Ishikawa (cell line): ENCODE measurements at regions not wholly inside any gene's neighbourhood (a gene's known extent, or its start where the extent isn't known, plus 50 kb on each side); places are given as distances from the start of the nearest gene placed in this dataset.

Experiments used
- CEBPB ChIP-seq: IDR thresholded peaks from 2 replicates; pipeline ENCODE4 v1.6.1; 2012
- CREB1 ChIP-seq: IDR thresholded peaks from 2 replicates; pipeline ENCODE4 v1.6.1; 2012; ENCODE audit warnings: low read depth
- EGR1 ChIP-seq: IDR thresholded peaks from 2 replicates; pipeline ENCODE4 v1.6.1; 2012
- EP300 ChIP-seq: IDR thresholded peaks from 2 replicates; pipeline ENCODE4 v1.6.1; 2012; ENCODE audit warnings: borderline replicate concordance
- FOXM1 ChIP-seq: IDR thresholded peaks from 2 replicates; pipeline ENCODE4 v1.6.1; 2012; ENCODE audit warnings: low read depth, borderline replicate concordance
- NFIC ChIP-seq: IDR thresholded peaks from 2 replicates; pipeline ENCODE4 v1.6.1; 2012
- RAD21 ChIP-seq: IDR thresholded peaks from 2 replicates; pipeline ENCODE4 v1.6.1; 2012; ENCODE audit warnings: low read depth
- TAF1 ChIP-seq: IDR thresholded peaks from 2 replicates; pipeline ENCODE4 v1.6.1; 2012; ENCODE audit warnings: low read depth, mild to moderate bottlenecking
- TCF12 ChIP-seq: IDR thresholded peaks from 2 replicates; pipeline ENCODE4 v1.6.1; 2012; ENCODE audit warnings: low read depth
- TEAD4 ChIP-seq: IDR thresholded peaks from 2 replicates; pipeline ENCODE4 v1.6.1; 2012
- YY1 ChIP-seq: IDR thresholded peaks from 2 replicates; pipeline ENCODE4 v1.6.1; 2012; ENCODE audit warnings: low read depth
- ZBTB7A ChIP-seq: IDR thresholded peaks from 2 replicates; pipeline ENCODE4 v1.6.1; 2012; ENCODE audit warnings: low read depth
- TF ChIP-seq, protein P1 (sequence below): IDR thresholded peaks from 2 replicates; pipeline ENCODE4 v1.6.1; 2012
- TF ChIP-seq, protein P2 (sequence below): IDR thresholded peaks from 2 replicates; pipeline ENCODE4 v1.6.1; 2012
- TF ChIP-seq, protein P3 (sequence below): IDR thresholded peaks from 2 replicates; pipeline ENCODE4 v1.6.1; 2012; ENCODE audit warnings: low read depth, mild to moderate bottlenecking

DNA sequence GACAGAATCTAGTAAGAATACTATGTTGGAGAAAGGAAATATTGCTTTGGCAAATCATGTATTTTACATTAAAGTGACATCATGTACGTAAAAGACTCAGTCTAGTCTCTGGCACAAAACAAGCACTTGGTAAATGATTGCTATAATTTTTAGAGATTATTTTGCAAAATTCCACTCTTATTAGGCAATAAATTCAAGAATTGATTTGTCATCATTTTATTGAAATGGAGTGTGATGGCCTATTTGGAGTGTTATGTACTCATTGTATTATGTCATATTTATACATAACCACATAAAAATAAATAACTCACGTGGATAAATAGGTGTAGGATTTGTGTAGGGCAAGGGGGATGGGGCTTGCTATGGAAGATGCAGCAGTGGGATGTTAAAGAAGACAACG lies 70.0 kb upstream of the FYN start:
- TF ChIP-seq YY1 (no peak), CREB1 (no peak), RAD21 (no peak), TEAD4 (no peak), TAF1 (no peak), NFIC (no peak), CEBPB (no peak)
- TF ChIP-seq, protein P1, sequence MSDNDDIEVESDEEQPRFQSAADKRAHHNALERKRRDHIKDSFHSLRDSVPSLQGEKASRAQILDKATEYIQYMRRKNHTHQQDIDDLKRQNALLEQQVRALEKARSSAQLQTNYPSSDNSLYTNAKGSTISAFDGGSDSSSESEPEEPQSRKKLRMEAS = no peak
- TF ChIP-seq, protein P2, sequence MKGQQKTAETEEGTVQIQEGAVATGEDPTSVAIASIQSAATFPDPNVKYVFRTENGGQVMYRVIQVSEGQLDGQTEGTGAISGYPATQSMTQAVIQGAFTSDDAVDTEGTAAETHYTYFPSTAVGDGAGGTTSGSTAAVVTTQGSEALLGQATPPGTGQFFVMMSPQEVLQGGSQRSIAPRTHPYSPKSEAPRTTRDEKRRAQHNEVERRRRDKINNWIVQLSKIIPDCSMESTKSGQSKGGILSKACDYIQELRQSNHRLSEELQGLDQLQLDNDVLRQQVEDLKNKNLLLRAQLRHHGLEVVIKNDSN = no peak

DNA sequence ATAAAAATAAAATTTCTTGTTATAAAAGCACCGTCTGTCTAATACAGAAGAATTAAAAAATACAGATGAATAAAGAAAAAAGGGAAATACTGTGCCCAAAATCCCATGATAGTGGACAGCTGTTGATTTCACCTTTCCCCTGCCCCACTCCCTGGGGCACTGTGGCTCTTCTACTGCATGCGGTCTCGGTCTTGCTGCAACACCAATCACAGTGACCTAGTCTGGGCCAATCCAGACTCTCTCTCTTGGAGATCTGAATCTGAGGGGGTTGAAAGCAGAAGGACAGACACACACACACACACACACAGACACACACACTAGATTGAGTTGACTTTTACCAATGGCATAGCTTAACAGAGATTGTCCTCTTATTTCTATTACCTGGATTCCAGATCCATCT lies 70.5 kb upstream of the FYN start:
- TF ChIP-seq, protein P3, sequence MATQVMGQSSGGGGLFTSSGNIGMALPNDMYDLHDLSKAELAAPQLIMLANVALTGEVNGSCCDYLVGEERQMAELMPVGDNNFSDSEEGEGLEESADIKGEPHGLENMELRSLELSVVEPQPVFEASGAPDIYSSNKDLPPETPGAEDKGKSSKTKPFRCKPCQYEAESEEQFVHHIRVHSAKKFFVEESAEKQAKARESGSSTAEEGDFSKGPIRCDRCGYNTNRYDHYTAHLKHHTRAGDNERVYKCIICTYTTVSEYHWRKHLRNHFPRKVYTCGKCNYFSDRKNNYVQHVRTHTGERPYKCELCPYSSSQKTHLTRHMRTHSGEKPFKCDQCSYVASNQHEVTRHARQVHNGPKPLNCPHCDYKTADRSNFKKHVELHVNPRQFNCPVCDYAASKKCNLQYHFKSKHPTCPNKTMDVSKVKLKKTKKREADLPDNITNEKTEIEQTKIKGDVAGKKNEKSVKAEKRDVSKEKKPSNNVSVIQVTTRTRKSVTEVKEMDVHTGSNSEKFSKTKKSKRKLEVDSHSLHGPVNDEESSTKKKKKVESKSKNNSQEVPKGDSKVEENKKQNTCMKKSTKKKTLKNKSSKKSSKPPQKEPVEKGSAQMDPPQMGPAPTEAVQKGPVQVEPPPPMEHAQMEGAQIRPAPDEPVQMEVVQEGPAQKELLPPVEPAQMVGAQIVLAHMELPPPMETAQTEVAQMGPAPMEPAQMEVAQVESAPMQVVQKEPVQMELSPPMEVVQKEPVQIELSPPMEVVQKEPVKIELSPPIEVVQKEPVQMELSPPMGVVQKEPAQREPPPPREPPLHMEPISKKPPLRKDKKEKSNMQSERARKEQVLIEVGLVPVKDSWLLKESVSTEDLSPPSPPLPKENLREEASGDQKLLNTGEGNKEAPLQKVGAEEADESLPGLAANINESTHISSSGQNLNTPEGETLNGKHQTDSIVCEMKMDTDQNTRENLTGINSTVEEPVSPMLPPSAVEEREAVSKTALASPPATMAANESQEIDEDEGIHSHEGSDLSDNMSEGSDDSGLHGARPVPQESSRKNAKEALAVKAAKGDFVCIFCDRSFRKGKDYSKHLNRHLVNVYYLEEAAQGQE = no peak
- TF ChIP-seq EGR1 (no peak), EP300 (no peak), FOXM1 (no peak), CEBPB (no peak)
- TF ChIP-seq, protein P1 = no peak

DNA sequence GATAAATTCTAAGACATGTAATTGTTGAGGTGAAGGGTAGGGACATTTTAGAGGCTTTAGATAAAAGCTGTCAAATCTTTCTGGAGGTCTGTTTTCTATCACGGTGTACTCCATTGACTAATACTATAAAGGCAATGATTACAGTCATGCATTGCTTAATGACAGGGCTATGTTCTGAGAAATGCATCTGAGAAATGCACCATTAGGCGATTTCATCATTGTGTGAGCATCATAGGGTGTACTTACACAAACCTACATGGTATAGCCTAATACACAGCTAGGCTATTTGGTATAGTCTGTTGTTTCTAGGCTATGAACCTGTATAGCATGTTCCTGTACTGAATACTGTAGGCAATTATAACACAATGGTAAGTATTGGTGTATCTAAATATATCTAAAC lies 71.3 kb upstream of the FYN start:
- TF ChIP-seq ZBTB7A = no peak
- TF ChIP-seq YY1 = no peak
- TF ChIP-seq NFIC = no peak
- no peak for TF ChIP-seq CEBPB
- TF ChIP-seq CREB1 = no peak
- TF ChIP-seq, protein P2 = no peak
- TF ChIP-seq, protein P3 = no peak
- TF ChIP-seq EP300 = no peak
- TF ChIP-seq FOXM1 = no peak
- TF ChIP-seq, protein P1 = no peak
- TF ChIP-seq TCF12 = no peak
- TF ChIP-seq TAF1 = no peak
- no peak for TF ChIP-seq RAD21

DNA sequence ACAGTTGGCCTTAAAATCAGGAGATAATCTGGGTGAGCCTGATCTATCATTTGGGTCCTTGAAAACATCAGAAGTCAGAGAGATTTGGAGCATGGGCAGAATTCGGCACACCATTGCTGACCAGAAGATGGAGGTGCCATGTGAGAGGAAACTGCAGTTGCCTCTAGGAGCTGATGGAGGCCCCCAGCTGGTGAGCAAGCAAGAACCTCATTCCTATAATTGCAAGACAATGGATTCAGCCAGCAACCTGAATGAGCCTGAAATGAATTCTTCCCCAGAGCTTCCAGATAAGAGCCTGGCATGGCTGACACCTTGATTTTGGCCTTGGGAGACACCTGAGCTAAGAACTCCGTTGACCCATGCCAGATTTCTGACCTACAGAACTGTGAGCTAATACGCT lies 76.3 kb upstream of the FYN start:
- no peak for TF ChIP-seq EGR1
- TF ChIP-seq NFIC = no peak
- no peak for TF ChIP-seq TAF1

DNA sequence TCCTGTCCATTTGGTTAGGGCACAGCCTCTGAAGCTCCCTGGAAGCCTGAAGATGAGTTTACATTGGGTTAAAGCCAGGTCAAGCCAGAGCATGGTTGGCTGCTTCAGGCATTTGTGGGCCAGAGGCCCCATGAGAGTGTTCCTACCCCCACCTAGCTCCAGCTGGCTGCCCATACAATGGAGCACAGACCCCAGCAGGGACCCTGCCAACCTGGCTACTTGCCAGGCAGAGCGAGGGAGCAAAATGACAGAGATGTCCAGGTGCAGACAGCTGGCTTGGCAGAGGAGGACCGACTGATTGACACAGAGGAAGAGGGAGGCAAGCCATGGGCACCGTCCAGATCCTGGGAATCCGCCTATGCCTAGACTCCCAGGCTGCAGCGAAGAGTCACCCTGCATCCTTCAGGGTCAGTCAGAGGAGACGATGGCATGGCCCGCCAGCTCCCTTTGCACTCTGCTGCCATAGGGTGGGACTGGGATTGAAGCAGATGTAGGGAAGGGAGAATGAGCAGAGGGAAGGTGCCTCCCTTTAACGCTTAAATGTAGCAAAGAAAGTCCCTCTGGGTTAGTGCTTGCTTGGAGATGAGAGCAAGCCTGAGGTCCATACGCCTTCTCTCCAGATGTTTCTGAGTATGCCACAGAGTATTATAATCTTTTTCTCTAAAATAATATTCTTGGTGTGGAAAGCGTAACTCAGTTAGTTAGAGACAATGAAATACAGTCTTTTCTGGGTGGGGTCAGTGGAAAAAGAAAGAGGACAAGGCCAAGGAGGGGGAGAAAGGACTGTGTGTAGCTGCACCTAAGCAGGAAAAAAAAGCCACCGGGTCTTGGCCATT lies 77.6 kb upstream of the FYN start:
- TF ChIP-seq EGR1 (no peak), EP300 (peak; percentile 54; the same call in 1 of the 2 replicates), RAD21 (0 out of 2 replicates have a peak, but pooled peaks have one; percentile 7), NFIC (peak; percentile 92), CREB1 (no peak), TCF12 (peak; percentile 73), CEBPB (no peak), TAF1 (no peak), YY1 (no peak), ZBTB7A (peak; percentile 77; the same call in 1 of the 2 replicates), FOXM1 (no peak), TEAD4 (peak; percentile 50; the same call in 1 of the 2 replicates)
- TF ChIP-seq, protein P3 = no peak
- TF ChIP-seq, protein P2 = no peak
- TF ChIP-seq, protein P1 = no peak
